HepG2 (cell line): ENCODE measurements at regions not wholly inside any gene's neighbourhood (a gene's known extent, or its start where the extent isn't known, plus 50 kb on each side); places are given as distances from the start of the nearest gene placed in this dataset.

Experiments
- ATAC-seq: fragments of 200-7000 bp; cut with Tn5 transposase; 3 replicates; pipeline ENCODE4 v1.9.1; 2020; ENCODE audit warnings: mild to moderate bottlenecking, moderate library complexity
- BruUV-seq: library from RNA; stranded (reverse); fragments of 400-500 nt; replicated peaks from 2 replicates; lab custom pipeline; 2021; lab: Mats Ljungman, UMichigan
- CTCF ChIA-PET: fragments of 300-600 bp; formaldehyde crosslinking; extraction: SDS; loops from one replicate; lab custom pipeline; 2021; ENCODE audit warnings: low total read pairs, inconsistent platforms, low intra/inter-chr PET ratio; lab: Yijun Ruan, JAX
- POLR2A ChIA-PET: fragments of 350-600 bp; sonication (Branson Sonifier 250); formaldehyde crosslinking; loops from one replicate; lab custom pipeline; 2020; ENCODE audit warnings: antibody characterized with exemption, inconsistent platforms; lab: Yijun Ruan, JAX
- DNase-seq: peaks from one replicate; pipeline ENCODE4 v3.0.0-alpha.2; 2015; ENCODE audit warnings: low spot score
- FAIRE-seq: peaks from 3 replicates; lab custom pipeline; 2011; peaks lifted over from hg19 to GRCh38; lab: Jason Lieb, UNC
- H2AFZ ChIP-seq: one replicate; pipeline ENCODE4 v1.6.1; 2011; ENCODE audit warnings: low read length, inconsistent platforms
- H3K27ac ChIP-seq: fragments of 300-600 bp; 3 replicates; pipeline ENCODE4 v1.8.0; 2011; ENCODE audit warnings: mixed run types, mild to moderate bottlenecking, mixed read lengths, low read length, inconsistent platforms; ENCODE audit not compliant: insufficient read depth; ENCODE audit errors: extremely low read length
- H3K27me3 ChIP-seq, 2 experiments: fragments of 200-600 bp in 1 of 2; 2 replicates in 1 of 2; 3 replicates in 1 of 2; pipeline versions ENCODE4 v1.6.0 to v1.8.0; 2011; ENCODE audit warnings: low read length in 2 of 2, mild to moderate bottlenecking in 2 of 2, moderate library complexity in 2 of 2, inconsistent platforms in 1 of 2; ENCODE audit not compliant: insufficient read depth in 2 of 2, control insufficient read depth in 1 of 2
- H3K36me3 ChIP-seq, 2 experiments: fragments of 200-600 bp in 1 of 2; replicated peaks in 1 of 2; 2 replicates in 1 of 2; 3 replicates in 1 of 2; pipeline versions ENCODE4 v1.5.1 to v1.8.0; 2011; ENCODE audit warnings: low read length in 2 of 2, inconsistent platforms in 1 of 2; ENCODE audit not compliant: insufficient read depth in 2 of 2, control insufficient read depth in 1 of 2
- H3K4me1 ChIP-seq: 2 replicates; pipeline ENCODE4 v1.5.1; 2012; ENCODE audit warnings: low read length, inconsistent platforms; ENCODE audit not compliant: insufficient read depth
- H3K4me2 ChIP-seq: 2 replicates; pipeline ENCODE4 v1.6.0; 2011; ENCODE audit warnings: low read depth, low read length, inconsistent platforms
- H3K4me3 ChIP-seq, 3 experiments: fragments of 200-600 bp in 1 of 3; sonication (generic), shearing (Covaris generic) in 1 of 3; replicated peaks in 1 of 3; 2 replicates each; pipeline ENCODE4 v1.5.1; 2011 to 2016; ENCODE audit warnings: low read length in 3 of 3, inconsistent platforms in 2 of 3, low read depth in 2 of 3, mild to moderate bottlenecking in 2 of 3, control low read depth in 1 of 3, mixed read lengths in 1 of 3; ENCODE audit not compliant: insufficient read depth in 1 of 3
- H3K79me2 ChIP-seq: one replicate; pipeline ENCODE4 v1.6.1; 2011; ENCODE audit warnings: low read length, inconsistent platforms; ENCODE audit not compliant: insufficient read depth
- H3K9ac ChIP-seq: 2 replicates; pipeline ENCODE4 v1.6.0; 2011; ENCODE audit warnings: mild to moderate bottlenecking, low read depth, low read length, inconsistent platforms; ENCODE audit not compliant: insufficient read depth
- H3K9me3 ChIP-seq: 2 replicates; pipeline ENCODE4 v1.5.1; 2012; ENCODE audit warnings: mild to moderate bottlenecking, low read length
- H4K20me1 ChIP-seq: 2 replicates; pipeline ENCODE4 v1.6.0; 2011; ENCODE audit warnings: inconsistent platforms, mild to moderate bottlenecking, low read length, moderate library complexity; ENCODE audit not compliant: insufficient read depth
- AHR ChIP-seq: IDR thresholded peaks from 2 replicates; pipeline ENCODE4 v1.6.1; 2018; ENCODE audit warnings: missing genetic modification reagents, missing compliant biosample characterization
- HOXA7 ChIP-seq: sonication (generic); formaldehyde crosslinking; IDR thresholded peaks from 2 replicates; pipeline ENCODE4 v1.8.1; 2022; ENCODE audit warnings: mild to moderate bottlenecking, missing genetic modification reagents, moderate library complexity
- MYPOP ChIP-seq: sonication (generic); formaldehyde crosslinking; IDR thresholded peaks from 2 replicates; pipeline ENCODE4 v1.8.1; 2023; ENCODE audit warnings: mild to moderate bottlenecking, moderate library complexity, missing genetic modification reagents
- PAWR ChIP-seq: sonication (generic); formaldehyde crosslinking; IDR thresholded peaks from 2 replicates; pipeline ENCODE4 v1.4.0; 2020; ENCODE audit warnings: missing genetic modification reagents, mild to moderate bottlenecking, borderline replicate concordance
- THAP11 ChIP-seq: IDR thresholded peaks from 2 replicates; pipeline ENCODE4 v1.6.1; 2016; ENCODE audit warnings: missing biosample characterization, missing genetic modification reagents
- ZNF12 ChIP-seq: sonication (generic); formaldehyde crosslinking; IDR thresholded peaks from 2 replicates; pipeline ENCODE4 v1.5.0; 2020; ENCODE audit warnings: missing genetic modification reagents
- ZNF333 ChIP-seq: sonication (generic); formaldehyde crosslinking; IDR thresholded peaks from 2 replicates; pipeline ENCODE4 v1.4.0; 2020; ENCODE audit warnings: mild to moderate bottlenecking, missing genetic modification reagents, borderline replicate concordance
- WGBS: methylation state at CpG from one replicate; pipeline ENCODE4 v1.1.6; 2017; ENCODE audit warnings: low lambda C conversion rate; 5-methylcytosine and 5-hydroxymethylcytosine counted together
- in situ Hi-C: cut with HindIII; loops from 2 replicates; pipeline ENCODE4 v1.10.0; 2017; ENCODE audit warnings: low pct_unique_long_range_greater_than_20kb; ENCODE audit not compliant: extremely low pct_ligation_motif_present
- intact Hi-C: fragments of 100-400 bp; cut with micrococcal nuclease; formaldehyde crosslinking; loops from one replicate; pipeline ENCODE4 v1.10.0; 2022; ENCODE audit not compliant: unreplicated experiment

GRCh38 chr9:87277346-87277745, 220.3 kb upstream of the DAPK1 start (continued):
- TF ChIP-seq MYPOP (CRISPR knock-in tag) (no peak), THAP11 (CRISPR knock-in tag) (no peak), PAWR (CRISPR knock-in tag) (no peak), ZNF333 (CRISPR knock-in tag) (no peak), HOXA7 (CRISPR knock-in tag) (no peak), AHR (CRISPR knock-in tag) (no peak)
- TF ChIP-seq, all 625 proteins: peak for 0

- no peaks in the 10 kb centered on the region for H3K79me2 ChIP-seq
- 2% methylated on average over 3 of the region's 3 CpGs for WGBS
- H3K9ac ChIP-seq: no peak overlapping the region
- no TSS peak for BruUV-seq
- in situ Hi-C loops (no loop called here), intact Hi-C loops (no loop called here)
- no peak for ATAC-seq
- H3K36me3 ChIP-seq: no peaks in the 10 kb centered on the region
- H3K9me3 ChIP-seq: no peaks in the 10 kb centered on the region
- no peak overlapping the region for H3K4me2 ChIP-seq
- H3K4me3 ChIP-seq: no peak overlapping the region
- POLR2A ChIA-PET: no interaction called here
- TF ChIP-seq ZNF12 (CRISPR knock-in tag): no peak
- CTCF ChIA-PET: no interaction called here
- H3K27ac ChIP-seq: no peak overlapping the region
- peaks cover 0 to 1% of the 10 kb centered on the region in 2 experiments; a peak in 1 of 5 replicates for H3K27me3 ChIP-seq
- no peak for FAIRE-seq
- no peaks in the 10 kb centered on the region for H4K20me1 ChIP-seq
- no peak overlapping the region for H2AFZ ChIP-seq
- H3K4me1 ChIP-seq: no peaks in the 10 kb centered on the region
- DNase-seq: no peak
Measured at GRCh38 chr9:87278971-87279733, 218.5 kb upstream of the DAPK1 start.
